NCI-H748 treated with DMSO at 0.1 percent for 48 hours (cell line): ENCODE measurements at regions not wholly inside any gene's neighbourhood (a gene's known extent, or its start where the extent isn't known, plus 50 kb on each side); places are given as distances from the start of the nearest gene placed in this dataset.

ENCODE experiments used
- DNase-seq: peaks from one replicate; lab custom pipeline; 2025; lab: John Stamatoyannopoulos, UW

GRCh38 chr2:181341855-181342600 is 115.2 kb upstream of the ITGA4 start:
- no peak for DNase-seq

- no peak for DNase-seq
These were observed 108.9 kb upstream of the ITGA4 start for GRCh38 chr2:181348107-181348837.

- DNase-seq = no peak
These were observed 105.0 kb upstream of the ITGA4 start for GRCh38 chr2:181352158-181352557.

- no peak for DNase-seq
These were observed 102.6 kb upstream of the ITGA4 start for GRCh38 chr2:181354626-181355025.

GRCh38 chr2:181356526-181357130 is 100.6 kb upstream of the ITGA4 start:
- no peak for DNase-seq

- no peak for DNase-seq
These were observed 99.2 kb upstream of the ITGA4 start for GRCh38 chr2:181357979-181358378.

- no peak for DNase-seq
These were observed 94.6 kb upstream of the ITGA4 start for GRCh38 chr2:181362561-181362960.

- no peak for DNase-seq
These were observed 94.0 kb upstream of the ITGA4 start for GRCh38 chr2:181363164-181363563.

GRCh38 chr2:181364492-181365170 is 92.6 kb upstream of the ITGA4 start:
- DNase-seq = no peak

- DNase-seq = no peak
These were observed 90.5 kb upstream of the ITGA4 start for GRCh38 chr2:181366675-181367175.

- DNase-seq = no peak
These were observed 89.8 kb upstream of the ITGA4 start for GRCh38 chr2:181367411-181367810.

- no peak for DNase-seq
These were observed 89.2 kb upstream of the ITGA4 start for GRCh38 chr2:181367906-181368435.

- no peak for DNase-seq
These were observed 87.1 kb upstream of the ITGA4 start for GRCh38 chr2:181370126-181370525.

GRCh38 chr2:181371195-181371594 is 86.0 kb upstream of the ITGA4 start:
- DNase-seq = no peak

GRCh38 chr2:181371782-181372645 is 85.2 kb upstream of the ITGA4 start:
- no peak for DNase-seq

- no peak for DNase-seq
These were observed 84.5 kb upstream of the ITGA4 start for GRCh38 chr2:181372646-181373040.

GRCh38 chr2:181374781-181375675 is 82.2 kb upstream of the ITGA4 start:
- no peak for DNase-seq

- no peak for DNase-seq
These were observed 80.7 kb upstream of the ITGA4 start for GRCh38 chr2:181376442-181376841.

GRCh38 chr2:181376999-181377398 is 80.2 kb upstream of the ITGA4 start:
- DNase-seq = no peak

GRCh38 chr2:181378491-181378890 is 78.7 kb upstream of the ITGA4 start:
- DNase-seq = no peak
